CD4-positive, alpha-beta T cell treated with Interleukin-17A for 4 hours (primary cell): ENCODE measurements at regions not wholly inside any gene's neighbourhood (a gene's known extent, or its start where the extent isn't known, plus 50 kb on each side); places are given as distances from the start of the nearest gene placed in this dataset.
"Not testable (repeated sequence)": the region's sequence is repeated elsewhere in the genome, so short reads cannot be mapped to it uniquely, and the experiment has no call there.

ENCODE experiments used
- DNase-seq: peaks from one replicate; pipeline ENCODE4 v3.0.0-alpha.2; 2020; ENCODE audit warnings: mixed read lengths

GRCh38 chr6:165167311-165167710, 142.1 kb downstream of the C6orf118 start:
- no peak for DNase-seq

- no peak for DNase-seq
Measured at GRCh38 chr6:165163519-165163918, 145.9 kb downstream of the C6orf118 start.

GRCh38 chr6:165159460-165159859, 149.9 kb downstream of the C6orf118 start:
- no peak for DNase-seq

GRCh38 chr6:165146456-165146855, 162.9 kb downstream of the C6orf118 start:
- no peak for DNase-seq

- DNase-seq, result no peak
Measured at GRCh38 chr6:165135889-165136288, 173.5 kb downstream of the C6orf118 start.

GRCh38 chr6:165129086-165129485, 180.3 kb downstream of the C6orf118 start:
- no peak for DNase-seq

GRCh38 chr6:165127743-165128142, 181.7 kb downstream of the C6orf118 start:
- not testable (repeated sequence) for DNase-seq

- not testable (repeated sequence) for DNase-seq
Measured at GRCh38 chr6:165124681-165125080, 184.7 kb downstream of the C6orf118 start.

- no peak for DNase-seq
Measured at GRCh38 chr6:165119231-165120020, 190.0 kb downstream of the C6orf118 start.

GRCh38 chr6:165118736-165119135, 190.7 kb downstream of the C6orf118 start:
- DNase-seq, result no peak

GRCh38 chr6:165117806-165118205, 191.6 kb downstream of the C6orf118 start:
- DNase-seq, result no peak

GRCh38 chr6:165117121-165117520, 192.3 kb downstream of the C6orf118 start:
- DNase-seq, result no peak

GRCh38 chr6:165110860-165111259, 198.5 kb downstream of the C6orf118 start:
- no peak for DNase-seq

GRCh38 chr6:165109011-165109410, 200.4 kb downstream of the C6orf118 start:
- DNase-seq, result no peak

- DNase-seq, result no peak
Measured at GRCh38 chr6:165106261-165106660, 203.1 kb downstream of the C6orf118 start.

- DNase-seq, result no peak
Measured at GRCh38 chr6:165098165-165098564, 211.2 kb downstream of the C6orf118 start.

GRCh38 chr6:165096868-165097267, 212.5 kb downstream of the C6orf118 start:
- DNase-seq, result no peak

- no peak for DNase-seq
Measured at GRCh38 chr6:165096209-165096608, 213.2 kb downstream of the C6orf118 start.

GRCh38 chr6:165092881-165093595, 216.4 kb downstream of the C6orf118 start:
- DNase-seq, result no peak

GRCh38 chr6:165091121-165091785, 218.2 kb downstream of the C6orf118 start:
- DNase-seq, result no peak

GRCh38 chr6:165090242-165090641, 219.2 kb downstream of the C6orf118 start:
- no peak for DNase-seq

GRCh38 chr6:165086814-165087213, 222.6 kb downstream of the C6orf118 start:
- no peak for DNase-seq

GRCh38 chr6:165082636-165083035, 226.8 kb downstream of the C6orf118 start:
- DNase-seq, result no peak
